A549 (cell line): ENCODE measurements at regions not wholly inside any gene's neighbourhood (a gene's known extent, or its start where the extent isn't known, plus 50 kb on each side); places are given as distances from the start of the nearest gene placed in this dataset.

ENCODE experiments used
- ATAC-seq, 2 experiments: fragments of 200-7000 bp in 1 of 2; fragments of >200 bp in 1 of 2; cut with Nextera tagmentation in 1 of 2; cut with Tn5 transposase in 1 of 2; 3 replicates each; pipeline versions ENCODE4 v1.8.0 to v1.9.1; 2018 to 2020; ENCODE audit warnings: mild to moderate bottlenecking in 1 of 2, moderate library complexity in 1 of 2
- CTCF ChIA-PET: fragments of 300-600 bp; sonication (Branson Sonifier 250); formaldehyde crosslinking; extraction: SDS; loops from one replicate; lab custom pipeline; 2021; ENCODE audit warnings: antibody characterized with exemption, inconsistent platforms; lab: Yijun Ruan, JAX
- POLR2A ChIA-PET: fragments of 350-600 bp; formaldehyde crosslinking; extraction: SDS; loops from one replicate; lab custom pipeline; 2021; ENCODE audit warnings: antibody characterized with exemption, inconsistent platforms; lab: Yijun Ruan, JAX
- DNase-seq, 2 experiments: peaks; one replicate each; pipeline versions ENCODE4 v3.0.0 to v3.0.0-alpha.2; 2011 to 2016; ENCODE audit warnings: low read depth in 1 of 2, low spot score in 1 of 2
- FAIRE-seq: peaks from 2 replicates; lab custom pipeline; 2011; peaks lifted over from hg19 to GRCh38; lab: Jason Lieb, UNC
- H3K27ac ChIP-seq, 2 experiments: fragments of >200 bp; sonication (Bioruptor Twin); formaldehyde crosslinking; 3 replicates each; pipeline ENCODE4 v1.5.1; 2016 to 2017
- H3K4me1 ChIP-seq: fragments of >200 bp; sonication (Bioruptor Twin); formaldehyde crosslinking; 3 replicates; pipeline ENCODE4 v1.6.1; 2016
- H3K4me2 ChIP-seq: fragments of >200 bp; sonication (Bioruptor Twin); formaldehyde crosslinking; 3 replicates; pipeline ENCODE4 v1.6.1; 2016
- H3K4me3 ChIP-seq: fragments of >200 bp; sonication (Bioruptor Twin); formaldehyde crosslinking; 3 replicates; pipeline ENCODE4 v1.5.1; 2016
- H3K9me3 ChIP-seq: fragments of >200 bp; sonication (Bioruptor Twin); formaldehyde crosslinking; 3 replicates; pipeline ENCODE4 v1.6.1; 2016
- ATOH8 ChIP-seq: fragments of 250-450 bp; sonication (Bioruptor Pico); IDR thresholded peaks from 2 replicates; pipeline ENCODE4 v1.5.0; 2020; ENCODE audit warnings: low read depth, mild to moderate bottlenecking, moderate library complexity
- CHD2 ChIP-seq: fragments of 150-350 bp; IDR thresholded peaks from 2 replicates; pipeline ENCODE4 v1.6.1; 2014; ENCODE audit warnings: low read length; ENCODE audit not compliant: partially characterized antibody
- EHMT2 ChIP-seq: fragments of 200-600 bp; sonication (generic); IDR thresholded peaks from 2 replicates; pipeline ENCODE4 v1.6.1; 2016; ENCODE audit warnings: antibody characterized with exemption, low read depth, mild to moderate bottlenecking, moderate library complexity
- ESRRA ChIP-seq: fragments of 150-350 bp; IDR thresholded peaks from 2 replicates; pipeline ENCODE4 v1.6.1; 2014; ENCODE audit warnings: mild to moderate bottlenecking, low read length, borderline replicate concordance
- FOSL2 ChIP-seq, 2 experiments: fragments of 450-650 bp in 1 of 2; fragments of >200 bp in 1 of 2; sonication (Bioruptor Twin) in 1 of 2; formaldehyde crosslinking; IDR thresholded peaks; 2 replicates each; pipeline versions ENCODE4 v1.5.0 to v1.6.1; 2016 to 2020; ENCODE audit warnings: mild to moderate bottlenecking in 1 of 2, moderate library complexity in 1 of 2
- FOXS1 ChIP-seq: fragments of 250-450 bp; sonication (Bioruptor Pico); IDR thresholded peaks from 2 replicates; pipeline ENCODE4 v1.5.0; 2020; ENCODE audit warnings: mild to moderate bottlenecking, moderate library complexity
- HEYL ChIP-seq: fragments of 250-450 bp; sonication (Bioruptor Pico); IDR thresholded peaks from 2 replicates; pipeline ENCODE4 v1.8.0; 2021; ENCODE audit warnings: mild to moderate bottlenecking, moderate library complexity
- HOXA7 ChIP-seq: fragments of 250-450 bp; sonication (Bioruptor Pico); IDR thresholded peaks from 2 replicates; pipeline ENCODE4 v1.5.0; 2020; ENCODE audit warnings: mild to moderate bottlenecking, moderate library complexity
- KDM1A ChIP-seq: fragments of 200-600 bp; sonication (generic); IDR thresholded peaks from 2 replicates; pipeline ENCODE4 v1.6.1; 2016; ENCODE audit warnings: low read depth, mild to moderate bottlenecking
- KDM5A ChIP-seq: fragments of 200-600 bp; sonication (generic); IDR thresholded peaks from 2 replicates; pipeline ENCODE4 v1.6.1; 2016; ENCODE audit warnings: antibody characterized with exemption, mild to moderate bottlenecking
- MAFK ChIP-seq: fragments of 450-650 bp; IDR thresholded peaks from 2 replicates; pipeline ENCODE4 v1.6.1; 2014; ENCODE audit not compliant: partially characterized antibody
- MAZ ChIP-seq: fragments of 150-350 bp; IDR thresholded peaks from 2 replicates; pipeline ENCODE4 v1.6.1; 2014; ENCODE audit warnings: antibody characterized with exemption, low read depth, low read length, borderline replicate concordance
- NR3C1 ChIP-seq: fragments of >200 bp; sonication (Bioruptor Twin); formaldehyde crosslinking; IDR thresholded peaks from 3 replicates; pipeline ENCODE4 v1.6.1; 2017
- PBX3 ChIP-seq: IDR thresholded peaks from 2 replicates; pipeline ENCODE4 v1.6.1; 2012
- POLR2A ChIP-seq: IDR thresholded peaks from 2 replicates; pipeline ENCODE4 v1.6.1; 2012; ENCODE audit warnings: mild to moderate bottlenecking, low read length
- POLR2AphosphoS2 ChIP-seq: conservative IDR thresholded peaks from 2 replicates; pipeline ENCODE4 v1.6.1; 2012; ENCODE audit warnings: low read length, improper control_type of control experiment, inconsistent platforms
- REST ChIP-seq: fragments of 200-600 bp; sonication (generic); IDR thresholded peaks from 2 replicates; pipeline ENCODE4 v1.6.1; 2016; ENCODE audit warnings: antibody characterized with exemption, mild to moderate bottlenecking, moderate library complexity
- ZNF302 ChIP-seq: fragments of 250-450 bp; sonication (Bioruptor Pico); IDR thresholded peaks from 2 replicates; pipeline ENCODE4 v1.9.0; 2021; ENCODE audit warnings: inconsistent platforms, mild to moderate bottlenecking, moderate library complexity
- ZSCAN20 ChIP-seq: fragments of 250-450 bp; sonication (Bioruptor Pico); IDR thresholded peaks from 2 replicates; pipeline ENCODE4 v1.8.0; 2022; ENCODE audit warnings: mild to moderate bottlenecking, moderate library complexity
- WGBS: methylation state at CpG from one replicate; pipeline ENCODE4 v1.1.6; 2017; ENCODE audit errors: missing lambda C conversion rate; 5-methylcytosine and 5-hydroxymethylcytosine counted together

GRCh38 chr18:32596501-32596900, 125.8 kb upstream of the GAREM1 start:
- ATAC-seq (no peak), FAIRE-seq (no peak), DNase-seq (no peak)
- H3K4me1 ChIP-seq = no peaks in the 10 kb centered on the region
- H3K27ac ChIP-seq = no peak overlapping the region
- H3K4me2 ChIP-seq = no peak overlapping the region
- TF ChIP-seq EHMT2 (no peak), MAFK (no peak), HEYL (no peak), POLR2AphosphoS2 (no peak), PBX3 (no peak), REST (no peak), POLR2A (no peak), KDM5A (no peak), NR3C1 (no peak), ATOH8 (CRISPR knock-in tag) (no peak), HOXA7 (CRISPR knock-in tag) (no peak), FOSL2 (IDR thresholded peaks at IDR 0.05) (no peak), FOSL2 (CRISPR knock-in tag; IDR thresholded peaks at IDR 0.05) (no peak), MAZ (no peak), CHD2 (no peak), FOXS1 (no peak)
- WGBS = 46% methylated on average over 2 of the region's 2 CpGs
- POLR2A ChIA-PET = no interaction called here
- H3K9me3 ChIP-seq = no peaks in the 10 kb centered on the region
- no peak overlapping the region for H3K4me3 ChIP-seq
- CTCF ChIA-PET = no interaction called here

- no peak for ATAC-seq
- FAIRE-seq = no peak
Observed at GRCh38 chr18:32595832-32596231, 125.2 kb upstream of the GAREM1 start.

More at GRCh38 chr18:32595832-32596231, 125.2 kb upstream of the GAREM1 start:
- DNase-seq = no peak
- Histone ChIP-seq H3K9me3 (no peaks in the 10 kb centered on the region), H3K4me2 (no peak overlapping the region)
- 62% methylated on average over 2 of the region's 3 CpGs for WGBS
- TF ChIP-seq EHMT2 (no peak), ESRRA (no peak), HEYL (no peak), ZSCAN20 (no peak), KDM1A (no peak), ZNF302 (CRISPR knock-in tag) (no peak), ATOH8 (CRISPR knock-in tag) (no peak)
- TF ChIP-seq, all 56 proteins: peak for 0
- Histone ChIP-seq H3K4me3 (no peak overlapping the region), H3K4me1 (no peaks in the 10 kb centered on the region), H3K27ac (no peak overlapping the region)
- POLR2A ChIA-PET = no interaction called here
- CTCF ChIA-PET = no interaction called here
